HL-60 (cell line): ENCODE measurements at regions not wholly inside any gene's neighbourhood (a gene's known extent, or its start where the extent isn't known, plus 50 kb on each side); places are given as distances from the start of the nearest gene placed in this dataset.

Experiments
- DNase-seq, 2 experiments: peaks; one replicate each; pipeline ENCODE4 v3.0.0-alpha.2; 2010 to 2020; ENCODE audit warnings: low read depth in 1 of 2, low spot score in 1 of 2
- H3K27ac ChIP-seq: fragments of 250-450 bp; sonication (Bioruptor Pico); replicated peaks from 2 replicates; pipeline ENCODE4 v1.5.1; 2020; ENCODE audit warnings: mild to moderate bottlenecking, moderate library complexity
- H3K27me3 ChIP-seq: fragments of 250-450 bp; sonication (Bioruptor Pico); 2 replicates; pipeline ENCODE4 v1.5.1; 2021; ENCODE audit warnings: mild to moderate bottlenecking, moderate library complexity; ENCODE audit not compliant: insufficient read depth, poor library complexity, severe bottlenecking
- H3K4me3 ChIP-seq: replicated peaks from 2 replicates; pipeline ENCODE4 v1.5.1; 2011; ENCODE audit warnings: mild to moderate bottlenecking, control low read depth, low read length; ENCODE audit not compliant: insufficient read depth
- GABPA ChIP-seq: IDR thresholded peaks from 2 replicates; pipeline ENCODE4 v1.6.1; 2012; ENCODE audit warnings: low read depth
- POLR2AphosphoS5 ChIP-seq: IDR thresholded peaks from 2 replicates; pipeline ENCODE4 v1.6.1; 2012; ENCODE audit warnings: low read depth
- SPI1 ChIP-seq: IDR thresholded peaks from 2 replicates; pipeline ENCODE4 v1.6.1; 2012; ENCODE audit warnings: low read depth, mild to moderate bottlenecking, borderline replicate concordance
- TF ChIP-seq, protein P1 (sequence below): IDR thresholded peaks from 2 replicates; pipeline ENCODE4 v1.6.1; 2012; ENCODE audit warnings: low read depth; ENCODE audit not compliant: insufficient replicate concordance
- TF ChIP-seq, protein P2 (sequence below): IDR thresholded peaks from one replicate; pipeline ENCODE4 v1.5.1; 2011; ENCODE audit warnings: low read length, control low read depth, inconsistent platforms; ENCODE audit not compliant: insufficient read depth

DNA sequence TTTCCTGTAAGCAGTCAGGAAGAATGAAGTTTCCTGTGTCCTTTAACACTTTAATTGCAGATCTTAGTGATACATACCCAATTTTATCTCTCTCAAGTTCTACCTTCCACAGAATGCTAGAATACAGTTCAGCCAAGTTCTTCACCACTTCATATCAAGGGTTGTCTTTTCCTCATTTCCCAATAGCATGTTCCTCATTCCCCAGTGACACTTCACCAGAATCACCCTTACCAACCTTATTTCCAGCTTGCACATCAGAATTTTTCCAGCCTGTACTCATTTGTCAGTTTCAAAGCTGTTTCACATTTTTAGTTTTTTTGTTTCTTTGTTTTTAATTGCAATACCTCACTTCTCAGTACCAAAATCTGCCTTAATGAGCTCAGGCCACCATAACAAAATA is 126.1 kb downstream of the ESM1 start:
- no peak overlapping the region for H3K4me3 ChIP-seq
- TF ChIP-seq, protein P1, sequence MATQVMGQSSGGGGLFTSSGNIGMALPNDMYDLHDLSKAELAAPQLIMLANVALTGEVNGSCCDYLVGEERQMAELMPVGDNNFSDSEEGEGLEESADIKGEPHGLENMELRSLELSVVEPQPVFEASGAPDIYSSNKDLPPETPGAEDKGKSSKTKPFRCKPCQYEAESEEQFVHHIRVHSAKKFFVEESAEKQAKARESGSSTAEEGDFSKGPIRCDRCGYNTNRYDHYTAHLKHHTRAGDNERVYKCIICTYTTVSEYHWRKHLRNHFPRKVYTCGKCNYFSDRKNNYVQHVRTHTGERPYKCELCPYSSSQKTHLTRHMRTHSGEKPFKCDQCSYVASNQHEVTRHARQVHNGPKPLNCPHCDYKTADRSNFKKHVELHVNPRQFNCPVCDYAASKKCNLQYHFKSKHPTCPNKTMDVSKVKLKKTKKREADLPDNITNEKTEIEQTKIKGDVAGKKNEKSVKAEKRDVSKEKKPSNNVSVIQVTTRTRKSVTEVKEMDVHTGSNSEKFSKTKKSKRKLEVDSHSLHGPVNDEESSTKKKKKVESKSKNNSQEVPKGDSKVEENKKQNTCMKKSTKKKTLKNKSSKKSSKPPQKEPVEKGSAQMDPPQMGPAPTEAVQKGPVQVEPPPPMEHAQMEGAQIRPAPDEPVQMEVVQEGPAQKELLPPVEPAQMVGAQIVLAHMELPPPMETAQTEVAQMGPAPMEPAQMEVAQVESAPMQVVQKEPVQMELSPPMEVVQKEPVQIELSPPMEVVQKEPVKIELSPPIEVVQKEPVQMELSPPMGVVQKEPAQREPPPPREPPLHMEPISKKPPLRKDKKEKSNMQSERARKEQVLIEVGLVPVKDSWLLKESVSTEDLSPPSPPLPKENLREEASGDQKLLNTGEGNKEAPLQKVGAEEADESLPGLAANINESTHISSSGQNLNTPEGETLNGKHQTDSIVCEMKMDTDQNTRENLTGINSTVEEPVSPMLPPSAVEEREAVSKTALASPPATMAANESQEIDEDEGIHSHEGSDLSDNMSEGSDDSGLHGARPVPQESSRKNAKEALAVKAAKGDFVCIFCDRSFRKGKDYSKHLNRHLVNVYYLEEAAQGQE = no peak
- TF ChIP-seq SPI1 = no peak
- no peaks in the 10 kb centered on the region for H3K27me3 ChIP-seq
- no peak for DNase-seq
- no peak overlapping the region for H3K27ac ChIP-seq

DNA sequence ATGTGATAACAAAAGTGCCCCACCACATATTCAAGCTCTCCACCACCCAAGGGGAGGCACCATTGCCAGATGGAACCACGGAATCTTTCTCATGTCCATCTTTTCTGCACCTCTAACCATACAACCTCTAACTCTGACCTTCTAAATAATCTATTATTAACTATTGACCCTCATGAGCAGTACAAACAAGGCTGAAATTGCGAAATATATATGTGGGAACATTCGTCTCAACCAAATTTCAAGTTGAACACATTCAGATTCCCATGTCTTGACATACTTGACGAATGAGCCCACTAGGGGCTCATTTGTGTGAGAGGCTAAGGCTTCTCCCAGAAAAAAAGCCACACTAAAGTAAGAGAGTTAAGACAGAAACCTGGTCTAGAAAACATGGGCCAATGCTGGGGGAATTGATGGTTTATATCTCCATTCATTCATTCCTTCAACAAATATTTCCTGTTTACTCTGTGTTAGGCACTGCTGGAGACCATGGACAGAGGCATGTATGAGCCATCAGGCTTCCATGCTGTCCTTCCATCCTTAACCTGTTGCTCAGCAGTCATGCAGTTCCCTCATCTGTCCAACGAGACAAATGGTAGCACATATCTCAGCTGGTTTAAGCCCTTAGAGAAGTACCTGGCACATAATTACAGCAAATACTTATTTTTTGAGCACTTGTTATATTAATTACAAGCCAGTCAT is 130.4 kb downstream of the ESM1 start:
- no peak for DNase-seq
- Histone ChIP-seq H3K27me3 (no peaks in the 10 kb centered on the region), H3K27ac (no peak overlapping the region), H3K4me3 (no peak overlapping the region)
- TF ChIP-seq, protein P1 = peak; percentile 67
- TF ChIP-seq, protein P2, sequence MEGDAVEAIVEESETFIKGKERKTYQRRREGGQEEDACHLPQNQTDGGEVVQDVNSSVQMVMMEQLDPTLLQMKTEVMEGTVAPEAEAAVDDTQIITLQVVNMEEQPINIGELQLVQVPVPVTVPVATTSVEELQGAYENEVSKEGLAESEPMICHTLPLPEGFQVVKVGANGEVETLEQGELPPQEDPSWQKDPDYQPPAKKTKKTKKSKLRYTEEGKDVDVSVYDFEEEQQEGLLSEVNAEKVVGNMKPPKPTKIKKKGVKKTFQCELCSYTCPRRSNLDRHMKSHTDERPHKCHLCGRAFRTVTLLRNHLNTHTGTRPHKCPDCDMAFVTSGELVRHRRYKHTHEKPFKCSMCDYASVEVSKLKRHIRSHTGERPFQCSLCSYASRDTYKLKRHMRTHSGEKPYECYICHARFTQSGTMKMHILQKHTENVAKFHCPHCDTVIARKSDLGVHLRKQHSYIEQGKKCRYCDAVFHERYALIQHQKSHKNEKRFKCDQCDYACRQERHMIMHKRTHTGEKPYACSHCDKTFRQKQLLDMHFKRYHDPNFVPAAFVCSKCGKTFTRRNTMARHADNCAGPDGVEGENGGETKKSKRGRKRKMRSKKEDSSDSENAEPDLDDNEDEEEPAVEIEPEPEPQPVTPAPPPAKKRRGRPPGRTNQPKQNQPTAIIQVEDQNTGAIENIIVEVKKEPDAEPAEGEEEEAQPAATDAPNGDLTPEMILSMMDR = no peak

DNA sequence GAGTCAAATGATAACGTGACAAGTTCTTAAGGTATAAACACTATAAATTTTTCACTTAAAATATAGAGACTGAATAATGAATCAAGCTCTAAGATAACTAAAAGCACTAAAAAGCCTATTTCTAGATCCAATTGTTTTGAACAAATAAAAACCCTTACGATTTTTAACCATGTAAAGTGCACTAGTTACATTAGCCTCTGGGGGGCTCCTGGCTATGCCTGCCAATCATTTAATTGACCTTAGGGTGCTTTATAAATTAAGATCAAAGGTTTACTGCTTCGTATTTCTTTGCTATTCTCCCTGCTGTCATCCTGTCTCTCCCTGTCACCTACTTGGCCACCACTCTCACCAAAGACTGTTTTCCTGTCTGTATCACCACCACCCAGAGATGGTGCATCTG is 133.4 kb downstream of the ESM1 start:
- no peak for DNase-seq
- Histone ChIP-seq H3K27ac (no peak overlapping the region), H3K4me3 (no peak overlapping the region), H3K27me3 (no peaks in the 10 kb centered on the region)
- TF ChIP-seq, protein P2 = no peak
- TF ChIP-seq SPI1 (no peak), GABPA (no peak), POLR2AphosphoS5 (no peak)
- TF ChIP-seq, protein P1 = no peak

DNA sequence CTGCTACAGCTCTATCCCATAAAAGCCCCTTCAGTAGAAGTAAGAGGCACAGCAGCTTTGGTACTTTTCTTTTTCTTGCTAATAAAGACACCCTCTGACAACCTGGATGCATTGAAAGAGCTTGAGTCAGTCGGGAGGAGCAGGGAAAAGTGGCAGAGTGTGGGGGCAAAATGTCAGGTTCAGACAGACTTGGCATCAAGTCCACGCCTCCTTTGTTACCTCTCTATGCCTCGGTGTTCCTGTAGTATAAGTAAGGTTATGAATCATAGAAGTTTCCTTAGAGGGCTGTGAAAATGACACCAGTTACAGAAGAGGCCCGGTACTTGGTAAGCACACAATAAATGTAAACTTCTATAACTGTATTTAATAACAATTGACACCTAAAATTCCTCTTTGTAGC is 133.9 kb downstream of the ESM1 start:
- TF ChIP-seq SPI1 (no peak), POLR2AphosphoS5 (no peak), GABPA (no peak)
- TF ChIP-seq, protein P1 = no peak
- TF ChIP-seq, protein P2 = no peak
- Histone ChIP-seq H3K27ac (no peak overlapping the region), H3K4me3 (no peak overlapping the region)

More for the DNA sequence above, 133.9 kb downstream of the ESM1 start:
- DNase-seq = no peak
- no peaks in the 10 kb centered on the region for H3K27me3 ChIP-seq
